ENCODE measurements at regions not wholly inside any gene's neighbourhood (a gene's known extent, or its start where the extent isn't known, plus 50 kb on each side); places are given as distances from the start of the nearest gene placed in this dataset.

DNA sequence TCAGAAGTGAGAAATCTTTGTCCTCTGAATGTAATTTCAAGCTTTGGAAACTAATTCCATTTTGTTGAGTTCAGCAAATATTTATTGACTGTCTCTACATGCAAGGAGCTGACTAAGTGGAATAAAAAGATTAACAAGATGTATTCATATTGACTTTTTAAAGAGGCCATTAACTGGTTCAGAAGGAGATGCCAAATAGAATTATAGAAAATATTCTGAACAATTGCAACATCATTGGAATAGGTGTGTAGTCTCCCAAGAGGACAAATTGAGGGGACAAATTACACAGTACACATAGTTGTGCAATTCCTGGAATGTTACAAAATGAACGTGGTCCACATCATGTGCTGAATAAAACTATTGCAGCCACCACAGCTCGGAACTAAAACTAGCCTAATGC lies 224.2 kb downstream of the NPR3 start:
- TF ChIP-seq, protein P1, sequence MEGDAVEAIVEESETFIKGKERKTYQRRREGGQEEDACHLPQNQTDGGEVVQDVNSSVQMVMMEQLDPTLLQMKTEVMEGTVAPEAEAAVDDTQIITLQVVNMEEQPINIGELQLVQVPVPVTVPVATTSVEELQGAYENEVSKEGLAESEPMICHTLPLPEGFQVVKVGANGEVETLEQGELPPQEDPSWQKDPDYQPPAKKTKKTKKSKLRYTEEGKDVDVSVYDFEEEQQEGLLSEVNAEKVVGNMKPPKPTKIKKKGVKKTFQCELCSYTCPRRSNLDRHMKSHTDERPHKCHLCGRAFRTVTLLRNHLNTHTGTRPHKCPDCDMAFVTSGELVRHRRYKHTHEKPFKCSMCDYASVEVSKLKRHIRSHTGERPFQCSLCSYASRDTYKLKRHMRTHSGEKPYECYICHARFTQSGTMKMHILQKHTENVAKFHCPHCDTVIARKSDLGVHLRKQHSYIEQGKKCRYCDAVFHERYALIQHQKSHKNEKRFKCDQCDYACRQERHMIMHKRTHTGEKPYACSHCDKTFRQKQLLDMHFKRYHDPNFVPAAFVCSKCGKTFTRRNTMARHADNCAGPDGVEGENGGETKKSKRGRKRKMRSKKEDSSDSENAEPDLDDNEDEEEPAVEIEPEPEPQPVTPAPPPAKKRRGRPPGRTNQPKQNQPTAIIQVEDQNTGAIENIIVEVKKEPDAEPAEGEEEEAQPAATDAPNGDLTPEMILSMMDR (IDR thresholded peaks at IDR 0.05): no peak
- TF ChIP-seq EP300 (IDR thresholded peaks at IDR 0.05): no peak
- TF ChIP-seq POLR2A (IDR thresholded peaks at IDR 0.05): no peak

Measured in suprapubic skin (tissue), 3 donors.